Liver (tissue), 3 donors: ENCODE measurements at regions not wholly inside any gene's neighbourhood (a gene's known extent, or its start where the extent isn't known, plus 50 kb on each side); places are given as distances from the start of the nearest gene placed in this dataset.

Experiments used
- EGR1 ChIP-seq, 2 donors: IDR thresholded peaks; 2 replicates each; pipeline ENCODE4 v1.6.1; 2016 to 2018; ENCODE audit warnings: antibody characterized with exemption in 2 of 2, low read depth in 2 of 2
- FOXA1 ChIP-seq: IDR thresholded peaks from 2 replicates; pipeline ENCODE4 v1.6.1; 2016; ENCODE audit warnings: antibody characterized with exemption
- GABPA ChIP-seq, 2 donors: IDR thresholded peaks in 1 of 2; conservative IDR thresholded peaks in 1 of 2; 2 replicates each; pipeline ENCODE4 v1.6.1; 2016; ENCODE audit warnings: antibody characterized with exemption in 2 of 2, mild to moderate bottlenecking in 1 of 2, moderate library complexity in 1 of 2
- JUND ChIP-seq, 2 donors: IDR thresholded peaks; 2 replicates each; pipeline ENCODE4 v1.6.1; 2016; ENCODE audit warnings: antibody characterized with exemption in 2 of 2
- MAX ChIP-seq: IDR thresholded peaks from 2 replicates; pipeline ENCODE4 v1.6.1; 2016; ENCODE audit warnings: antibody characterized with exemption
- RAD21 ChIP-seq, 2 donors: IDR thresholded peaks; 2 replicates each; pipeline ENCODE4 v1.6.1; 2016; ENCODE audit warnings: antibody characterized with exemption in 2 of 2, mild to moderate bottlenecking in 2 of 2
- RXRA ChIP-seq, 2 donors: IDR thresholded peaks; 2 replicates each; pipeline ENCODE4 v1.6.1; 2017 to 2018; ENCODE audit warnings: antibody characterized with exemption in 2 of 2, mild to moderate bottlenecking in 1 of 2
- TAF1 ChIP-seq: conservative IDR thresholded peaks from 2 replicates; pipeline ENCODE4 v1.6.1; 2016; ENCODE audit warnings: antibody characterized with exemption, mild to moderate bottlenecking
- YY1 ChIP-seq: IDR thresholded peaks from 2 replicates; pipeline ENCODE4 v1.6.1; 2016; ENCODE audit warnings: antibody characterized with exemption, mild to moderate bottlenecking
- TF ChIP-seq, protein P1 (sequence below): fragments of 150-350 bp; IDR thresholded peaks from 2 replicates; pipeline ENCODE4 v1.5.1; 2017; ENCODE audit warnings: improper control_type of control experiment, low read depth, low read length; ENCODE audit not compliant: missing input control
- TF ChIP-seq, protein P2 (sequence below): IDR thresholded peaks from 2 replicates; pipeline ENCODE4 v1.6.1; 2016; ENCODE audit warnings: antibody characterized with exemption, mild to moderate bottlenecking
- TF ChIP-seq, protein P3 (sequence below): IDR thresholded peaks from 2 replicates; pipeline ENCODE4 v1.6.1; 2016; ENCODE audit warnings: antibody characterized with exemption
- donor health status: healthy.
- donor health status: healthy.

- TF ChIP-seq, protein P1, sequence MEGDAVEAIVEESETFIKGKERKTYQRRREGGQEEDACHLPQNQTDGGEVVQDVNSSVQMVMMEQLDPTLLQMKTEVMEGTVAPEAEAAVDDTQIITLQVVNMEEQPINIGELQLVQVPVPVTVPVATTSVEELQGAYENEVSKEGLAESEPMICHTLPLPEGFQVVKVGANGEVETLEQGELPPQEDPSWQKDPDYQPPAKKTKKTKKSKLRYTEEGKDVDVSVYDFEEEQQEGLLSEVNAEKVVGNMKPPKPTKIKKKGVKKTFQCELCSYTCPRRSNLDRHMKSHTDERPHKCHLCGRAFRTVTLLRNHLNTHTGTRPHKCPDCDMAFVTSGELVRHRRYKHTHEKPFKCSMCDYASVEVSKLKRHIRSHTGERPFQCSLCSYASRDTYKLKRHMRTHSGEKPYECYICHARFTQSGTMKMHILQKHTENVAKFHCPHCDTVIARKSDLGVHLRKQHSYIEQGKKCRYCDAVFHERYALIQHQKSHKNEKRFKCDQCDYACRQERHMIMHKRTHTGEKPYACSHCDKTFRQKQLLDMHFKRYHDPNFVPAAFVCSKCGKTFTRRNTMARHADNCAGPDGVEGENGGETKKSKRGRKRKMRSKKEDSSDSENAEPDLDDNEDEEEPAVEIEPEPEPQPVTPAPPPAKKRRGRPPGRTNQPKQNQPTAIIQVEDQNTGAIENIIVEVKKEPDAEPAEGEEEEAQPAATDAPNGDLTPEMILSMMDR, result no peak
- TF ChIP-seq MAX, result no peak
- TF ChIP-seq RAD21 (IDR thresholded peaks at IDR 0.05), result no peak
- TF ChIP-seq JUND (IDR thresholded peaks at IDR 0.05), result no peak
- TF ChIP-seq EGR1 (IDR thresholded peaks at IDR 0.05; ENCODE audit: low read depth in 2 of 2), result no peak
- TF ChIP-seq, protein P2, sequence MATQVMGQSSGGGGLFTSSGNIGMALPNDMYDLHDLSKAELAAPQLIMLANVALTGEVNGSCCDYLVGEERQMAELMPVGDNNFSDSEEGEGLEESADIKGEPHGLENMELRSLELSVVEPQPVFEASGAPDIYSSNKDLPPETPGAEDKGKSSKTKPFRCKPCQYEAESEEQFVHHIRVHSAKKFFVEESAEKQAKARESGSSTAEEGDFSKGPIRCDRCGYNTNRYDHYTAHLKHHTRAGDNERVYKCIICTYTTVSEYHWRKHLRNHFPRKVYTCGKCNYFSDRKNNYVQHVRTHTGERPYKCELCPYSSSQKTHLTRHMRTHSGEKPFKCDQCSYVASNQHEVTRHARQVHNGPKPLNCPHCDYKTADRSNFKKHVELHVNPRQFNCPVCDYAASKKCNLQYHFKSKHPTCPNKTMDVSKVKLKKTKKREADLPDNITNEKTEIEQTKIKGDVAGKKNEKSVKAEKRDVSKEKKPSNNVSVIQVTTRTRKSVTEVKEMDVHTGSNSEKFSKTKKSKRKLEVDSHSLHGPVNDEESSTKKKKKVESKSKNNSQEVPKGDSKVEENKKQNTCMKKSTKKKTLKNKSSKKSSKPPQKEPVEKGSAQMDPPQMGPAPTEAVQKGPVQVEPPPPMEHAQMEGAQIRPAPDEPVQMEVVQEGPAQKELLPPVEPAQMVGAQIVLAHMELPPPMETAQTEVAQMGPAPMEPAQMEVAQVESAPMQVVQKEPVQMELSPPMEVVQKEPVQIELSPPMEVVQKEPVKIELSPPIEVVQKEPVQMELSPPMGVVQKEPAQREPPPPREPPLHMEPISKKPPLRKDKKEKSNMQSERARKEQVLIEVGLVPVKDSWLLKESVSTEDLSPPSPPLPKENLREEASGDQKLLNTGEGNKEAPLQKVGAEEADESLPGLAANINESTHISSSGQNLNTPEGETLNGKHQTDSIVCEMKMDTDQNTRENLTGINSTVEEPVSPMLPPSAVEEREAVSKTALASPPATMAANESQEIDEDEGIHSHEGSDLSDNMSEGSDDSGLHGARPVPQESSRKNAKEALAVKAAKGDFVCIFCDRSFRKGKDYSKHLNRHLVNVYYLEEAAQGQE, result no peak
- TF ChIP-seq, protein P3, sequence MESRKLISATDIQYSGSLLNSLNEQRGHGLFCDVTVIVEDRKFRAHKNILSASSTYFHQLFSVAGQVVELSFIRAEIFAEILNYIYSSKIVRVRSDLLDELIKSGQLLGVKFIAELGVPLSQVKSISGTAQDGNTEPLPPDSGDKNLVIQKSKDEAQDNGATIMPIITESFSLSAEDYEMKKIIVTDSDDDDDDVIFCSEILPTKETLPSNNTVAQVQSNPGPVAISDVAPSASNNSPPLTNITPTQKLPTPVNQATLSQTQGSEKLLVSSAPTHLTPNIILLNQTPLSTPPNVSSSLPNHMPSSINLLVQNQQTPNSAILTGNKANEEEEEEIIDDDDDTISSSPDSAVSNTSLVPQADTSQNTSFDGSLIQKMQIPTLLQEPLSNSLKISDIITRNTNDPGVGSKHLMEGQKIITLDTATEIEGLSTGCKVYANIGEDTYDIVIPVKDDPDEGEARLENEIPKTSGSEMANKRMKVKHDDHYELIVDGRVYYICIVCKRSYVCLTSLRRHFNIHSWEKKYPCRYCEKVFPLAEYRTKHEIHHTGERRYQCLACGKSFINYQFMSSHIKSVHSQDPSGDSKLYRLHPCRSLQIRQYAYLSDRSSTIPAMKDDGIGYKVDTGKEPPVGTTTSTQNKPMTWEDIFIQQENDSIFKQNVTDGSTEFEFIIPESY, result no peak
- TF ChIP-seq YY1, result no peak
- no peak for TF ChIP-seq FOXA1
- TF ChIP-seq TAF1, result no peak
- no peak for TF ChIP-seq RXRA (IDR thresholded peaks at IDR 0.05)
- no peak for TF ChIP-seq GABPA (IDR thresholded peaks at IDR 0.05 in 1 of 2, conservative IDR thresholded peaks at IDR 0.05 in 1 of 2)
Observed at GRCh38 chr11:19627566-19627965, 85.1 kb upstream of the NAV2 start.
